ENCODE measurements at regions not wholly inside any gene's neighbourhood (a gene's known extent, or its start where the extent isn't known, plus 50 kb on each side); places are given as distances from the start of the nearest gene placed in this dataset.

DNA sequence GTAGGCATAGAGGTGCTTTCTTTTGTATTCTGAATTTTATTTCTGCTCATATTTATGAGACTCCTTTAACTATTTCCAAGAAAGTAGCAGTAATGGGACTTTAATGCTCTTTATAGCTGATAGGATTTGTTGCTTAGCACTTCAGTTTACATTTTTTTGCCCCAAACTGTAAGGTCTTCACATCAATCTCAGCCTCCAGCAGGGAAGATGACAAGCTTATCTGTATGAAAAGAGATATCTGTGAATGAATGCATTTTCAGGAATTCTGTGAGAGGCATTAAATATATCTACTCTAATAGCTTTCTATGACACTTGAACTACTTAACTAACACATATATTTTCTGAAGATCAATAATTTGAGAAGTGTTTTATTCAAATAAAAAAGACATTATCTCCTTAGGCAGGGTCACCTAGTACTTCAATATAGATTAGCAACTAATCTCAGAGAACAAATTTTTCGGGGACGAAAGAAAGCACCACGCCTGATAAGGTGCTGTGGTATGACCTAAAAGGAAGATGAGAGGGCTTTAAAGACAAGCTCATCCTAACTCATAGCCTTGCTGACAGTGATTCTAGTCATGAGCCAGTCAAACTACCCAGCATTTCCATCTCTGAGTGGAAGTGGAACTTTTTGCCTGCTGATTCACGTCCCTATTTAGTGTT is 766.1 kb upstream of the CNTNAP5 start:
- Histone ChIP-seq H2BK20ac (ENCODE audit: low read length) (no peak overlapping the region), H3K79me1 (ENCODE audit: low read depth, low read length) (no peaks in the 10 kb centered on the region), H3K36me3 (ENCODE audit: control insufficient read depth in 2 of 4, insufficient read depth in 4 of 4, low read length in 3 of 4) (no peaks in the 10 kb centered on the region), H3K4me3 (ENCODE audit: extremely low read depth in 1 of 4, insufficient read depth in 2 of 4, low read depth in 3 of 4, low read length in 4 of 4) (no peak overlapping the region), H3K4ac (replicated peaks; ENCODE audit: insufficient read length, low read depth, low read length) (no peak overlapping the region), H3K4me2 (ENCODE audit: insufficient read depth in 1 of 2, low read depth in 2 of 2, low read length in 2 of 2) (no peak overlapping the region), H2AK5ac (ENCODE audit: low read depth, low read length) (no peak overlapping the region), H4K20me1 (replicated peaks in 1 of 2; ENCODE audit: control insufficient read depth in 1 of 2, insufficient read depth in 2 of 2, low read length in 2 of 2) (no peaks in the 10 kb centered on the region), H2BK15ac (ENCODE audit: low read length) (no peak overlapping the region), H4K8ac (ENCODE audit: extremely low read depth, insufficient read depth, low read length) (no peak overlapping the region), H3K4me1 (replicated peaks in 1 of 4; ENCODE audit: control insufficient read depth in 3 of 4, insufficient read depth in 4 of 4, low read length in 3 of 4) (no peaks in the 10 kb centered on the region), H3K9ac (replicated peaks in 1 of 4; ENCODE audit: extremely low read depth in 1 of 4, low read depth in 3 of 4, low read length in 3 of 4) (no peak overlapping the region), H4K91ac (replicated peaks; ENCODE audit: insufficient read length, low read length) (no peak overlapping the region), H2BK120ac (replicated peaks; ENCODE audit: low read depth, low read length) (no peak overlapping the region), H3K9me3 (ENCODE audit: insufficient read depth in 2 of 2, low read depth in 1 of 2, low read length in 1 of 2) (peaks cover 0 to 3% of the 10 kb centered on the region in 2 experiments; a peak in 1 of 4 replicates), H3K23ac (ENCODE audit: insufficient read length) (no peak overlapping the region), H3K27ac (ENCODE audit: low read depth, low read length) (no peak overlapping the region), H3K14ac (ENCODE audit: insufficient read length) (no peak overlapping the region), H4K5ac (ENCODE audit: insufficient read length, low read depth, low read length) (no peak overlapping the region), H3K79me2 (ENCODE audit: control insufficient read depth in 1 of 2, insufficient read depth in 2 of 2, low read length in 2 of 2) (no peaks in the 10 kb centered on the region), H2BK12ac (ENCODE audit: low read depth, low read length) (no peak overlapping the region), H3K27me3 (replicated peaks in 1 of 4; ENCODE audit: control insufficient read depth in 3 of 4, extremely low read depth in 1 of 4, insufficient read depth in 3 of 4, low read length in 3 of 4) (no peaks in the 10 kb centered on the region), H3K18ac (ENCODE audit: extremely low read depth, low read length) (no peak overlapping the region), H2AFZ (ENCODE audit: low read length) (no peak overlapping the region), H2BK5ac (ENCODE audit: low read depth, low read length) (no peak overlapping the region), H3K23me2 (ENCODE audit: low read depth, low read length) (no peaks in the 10 kb centered on the region; the same call in 1 of the 2 replicates), H3K56ac (replicated peaks; ENCODE audit: insufficient read length, low read depth, low read length) (no peak overlapping the region)
- POLR2A ChIA-PET (ENCODE audit: partially characterized antibody): interaction anchor here (0.6 kb wide), 1 partner anchor 768 kb away, joined by 3 read pairs; no protein-coding TSS in a partner anchor
- DNase-seq (ENCODE audit: low read depth in 1 of 2, low spot score in 2 of 2): no peak
- CTCF ChIA-PET (ENCODE audit: partially characterized antibody): no interaction called here
- 96% methylated on average over 4 of the region's 4 CpGs; no CpG with 5 or more reads in 1 of the 2 experiments for WGBS, 2 experiments (ENCODE audit: extremely low coverage in 1 of 2, insufficient coverage in 1 of 2, insufficient read length in 1 of 2, insufficient replicate concordance in 2 of 2, low coverage in 1 of 2, low lambda C conversion rate in 2 of 2, missing lambda C conversion rate in 1 of 2)
- FAIRE-seq: no peak
- TF ChIP-seq SAP30 (IDR thresholded peaks at IDR 0.05; ENCODE audit: insufficient read depth, insufficient replicate concordance, low read length) (no peak), SUZ12 (IDR thresholded peaks at IDR 0.05; ENCODE audit: low read length) (no peak)
